DND-41 (cell line): ENCODE measurements at regions not wholly inside any gene's neighbourhood (a gene's known extent, or its start where the extent isn't known, plus 50 kb on each side); places are given as distances from the start of the nearest gene placed in this dataset.

Experiments used
- CTCF ChIP-seq: IDR thresholded peaks from 2 replicates; pipeline ENCODE4 v1.5.1; 2012; ENCODE audit warnings: borderline replicate concordance, low read length, moderate library complexity, mild to moderate bottlenecking; ENCODE audit not compliant: poor library complexity, severe bottlenecking; ENCODE audit errors: extremely low read depth
- EZH2 ChIP-seq: IDR thresholded peaks from 3 replicates; pipeline ENCODE4 v1.6.1; 2012; ENCODE audit warnings: borderline replicate concordance, low read depth, mild to moderate bottlenecking, moderate library complexity, low read length, inconsistent platforms; ENCODE audit not compliant: severe bottlenecking

GRCh38 chr4:15244354-15244753 is 183.5 kb upstream of the C1QTNF7 start:
- TF ChIP-seq CTCF, result no peak
- no peak for TF ChIP-seq EZH2
